Smooth muscle cell (in vitro differentiated cells): ENCODE measurements at regions not wholly inside any gene's neighbourhood (a gene's known extent, or its start where the extent isn't known, plus 50 kb on each side); places are given as distances from the start of the nearest gene placed in this dataset.

ENCODE experiments used
- DNase-seq: peaks from one replicate; lab custom pipeline; 2025; ENCODE audit not compliant: unreplicated experiment; lab: John Stamatoyannopoulos, UW
- H2AFZ ChIP-seq: fragments of 200-600 bp; sonication (generic); 2 replicates; pipeline ENCODE4 v1.6.0; 2016; ENCODE audit warnings: antibody characterized with exemption, low read depth, mild to moderate bottlenecking
- H3F3A ChIP-seq: fragments of 200-600 bp; sonication (generic); 2 replicates; pipeline ENCODE4 v1.6.0; 2017; ENCODE audit warnings: antibody characterized with exemption, low read depth
- H3K27ac ChIP-seq: fragments of 200-600 bp; sonication (generic); 2 replicates; pipeline ENCODE4 v1.5.1; 2016; ENCODE audit warnings: low read depth, mild to moderate bottlenecking
- H3K27me3 ChIP-seq: fragments of 200-600 bp; sonication (generic); 2 replicates; pipeline ENCODE4 v1.6.1; 2016; ENCODE audit warnings: low read depth, mild to moderate bottlenecking
- H3K36me3 ChIP-seq: fragments of 200-600 bp; sonication (generic); 2 replicates; pipeline ENCODE4 v1.5.1; 2016; ENCODE audit warnings: low read depth
- H3K4me1 ChIP-seq: fragments of 200-600 bp; sonication (generic); 2 replicates; pipeline ENCODE4 v1.5.1; 2016; ENCODE audit warnings: low read depth
- H3K4me2 ChIP-seq: fragments of 200-600 bp; sonication (generic); 2 replicates; pipeline ENCODE4 v1.6.0; 2016; ENCODE audit warnings: mild to moderate bottlenecking
- H3K4me3 ChIP-seq: fragments of 200-600 bp; sonication (generic); 2 replicates; pipeline ENCODE4 v1.5.1; 2016; ENCODE audit warnings: mild to moderate bottlenecking
- H3K79me2 ChIP-seq: fragments of 200-600 bp; sonication (generic); 2 replicates; pipeline ENCODE4 v1.6.0; 2016; ENCODE audit warnings: low read depth, mild to moderate bottlenecking
- H3K9ac ChIP-seq: fragments of 200-600 bp; sonication (generic); 2 replicates; pipeline ENCODE4 v1.6.0; 2016; ENCODE audit warnings: low read depth
- H3K9me3 ChIP-seq: fragments of 200-600 bp; sonication (generic); replicated peaks from 2 replicates; pipeline ENCODE4 v1.5.1; 2016; ENCODE audit warnings: low read depth
- H4K20me1 ChIP-seq: fragments of 200-600 bp; sonication (generic); 2 replicates; pipeline ENCODE4 v1.6.0; 2016; ENCODE audit warnings: low read depth
- WGBS: methylation state at CpG from one replicate; pipeline ENCODE4 v1.1.7; 2016; ENCODE audit warnings: low lambda C conversion rate; 5-methylcytosine and 5-hydroxymethylcytosine counted together
- TF ChIP-seq, protein P1 (sequence below): fragments of 200-600 bp; sonication (generic); IDR thresholded peaks from 2 replicates; pipeline ENCODE4 v1.5.1; 2017; ENCODE audit warnings: borderline replicate concordance, mild to moderate bottlenecking, antibody characterized with exemption; ENCODE audit not compliant: insufficient read depth, poor library complexity, severe bottlenecking

DNA sequence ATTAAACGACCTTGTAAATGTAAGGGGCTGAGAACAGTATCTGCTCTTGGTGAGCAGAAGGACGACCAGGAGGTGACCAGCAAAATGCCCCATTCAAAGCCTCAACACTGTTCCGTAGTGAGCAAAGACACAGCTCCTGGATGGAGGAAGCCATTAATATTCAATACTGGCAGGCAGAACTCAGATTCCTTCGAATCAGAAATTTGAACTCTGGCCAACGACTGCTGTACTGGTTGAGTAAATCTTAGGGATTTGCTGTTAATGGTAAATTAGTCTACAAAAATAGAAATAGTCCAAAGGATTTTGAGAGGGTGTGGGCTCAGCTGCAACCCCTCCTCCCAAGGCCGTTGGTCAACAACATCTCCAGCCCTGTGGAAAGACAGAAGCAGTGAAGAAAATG, 130.5 kb upstream of the PFKP start:
- TF ChIP-seq, protein P1, sequence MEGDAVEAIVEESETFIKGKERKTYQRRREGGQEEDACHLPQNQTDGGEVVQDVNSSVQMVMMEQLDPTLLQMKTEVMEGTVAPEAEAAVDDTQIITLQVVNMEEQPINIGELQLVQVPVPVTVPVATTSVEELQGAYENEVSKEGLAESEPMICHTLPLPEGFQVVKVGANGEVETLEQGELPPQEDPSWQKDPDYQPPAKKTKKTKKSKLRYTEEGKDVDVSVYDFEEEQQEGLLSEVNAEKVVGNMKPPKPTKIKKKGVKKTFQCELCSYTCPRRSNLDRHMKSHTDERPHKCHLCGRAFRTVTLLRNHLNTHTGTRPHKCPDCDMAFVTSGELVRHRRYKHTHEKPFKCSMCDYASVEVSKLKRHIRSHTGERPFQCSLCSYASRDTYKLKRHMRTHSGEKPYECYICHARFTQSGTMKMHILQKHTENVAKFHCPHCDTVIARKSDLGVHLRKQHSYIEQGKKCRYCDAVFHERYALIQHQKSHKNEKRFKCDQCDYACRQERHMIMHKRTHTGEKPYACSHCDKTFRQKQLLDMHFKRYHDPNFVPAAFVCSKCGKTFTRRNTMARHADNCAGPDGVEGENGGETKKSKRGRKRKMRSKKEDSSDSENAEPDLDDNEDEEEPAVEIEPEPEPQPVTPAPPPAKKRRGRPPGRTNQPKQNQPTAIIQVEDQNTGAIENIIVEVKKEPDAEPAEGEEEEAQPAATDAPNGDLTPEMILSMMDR = no peak
- Histone ChIP-seq H3K36me3 (no peaks in the 10 kb centered on the region), H3K9me3 (no peaks in the 10 kb centered on the region), H3K9ac (no peak overlapping the region), H3K4me2 (no peak overlapping the region), H3K27ac (no peak overlapping the region), H2AFZ (no peak overlapping the region), H3K4me3 (no peak overlapping the region), H3K79me2 (no peaks in the 10 kb centered on the region), H4K20me1 (no peaks in the 10 kb centered on the region), H3K27me3 (peaks cover 3% of the 10 kb centered on the region), H3K4me1 (peaks cover 7% of the 10 kb centered on the region), H3F3A (no peaks in the 10 kb centered on the region)
- DNase-seq = no peak
- 43% methylated on average over 6 of the region's 6 CpGs for WGBS

DNA sequence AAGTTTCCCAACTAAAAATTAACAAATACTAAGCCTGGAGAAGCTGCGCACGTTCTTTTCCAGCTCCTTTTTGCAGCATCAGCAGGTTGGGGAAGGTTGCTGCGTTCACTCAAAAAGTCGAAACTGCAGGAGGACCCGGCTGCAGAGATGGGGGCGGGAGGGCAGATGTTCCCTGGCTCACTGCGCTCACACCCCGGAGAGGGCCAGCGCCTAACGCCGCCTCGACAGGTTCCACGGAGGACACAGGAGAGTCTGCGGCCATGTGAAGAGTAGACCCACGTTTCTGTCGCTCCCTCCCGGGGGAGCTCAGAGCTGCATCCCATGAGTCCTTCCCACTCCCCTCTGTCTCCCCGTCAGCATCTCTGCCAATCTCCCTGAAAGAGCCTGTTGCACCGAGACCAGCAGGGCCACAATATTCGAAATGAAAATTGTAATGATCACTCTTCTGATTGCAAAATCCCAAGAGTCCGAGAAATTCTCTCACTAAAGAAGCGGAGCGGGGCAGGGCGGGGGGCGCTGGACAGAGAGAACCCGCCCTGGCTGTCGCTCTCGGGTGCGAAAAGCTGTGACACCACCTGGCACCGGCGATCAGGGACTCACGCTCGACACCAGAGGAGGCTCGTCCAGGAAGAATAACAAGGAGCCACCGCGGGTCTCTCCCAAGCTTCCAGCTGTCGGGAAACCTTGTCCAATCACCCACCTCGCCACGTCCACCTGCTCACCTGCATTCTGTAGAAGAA, 131.5 kb upstream of the PFKP start:
- WGBS = 94% methylated on average over 39 of the region's 39 CpGs
- no peaks in the 10 kb centered on the region for H3F3A ChIP-seq
- no peak overlapping the region for H2AFZ ChIP-seq
- no peak overlapping the region for H3K9ac ChIP-seq
- H3K79me2 ChIP-seq = no peaks in the 10 kb centered on the region
- H3K36me3 ChIP-seq = no peaks in the 10 kb centered on the region
- peaks cover 3% of the 10 kb centered on the region for H3K27me3 ChIP-seq
- no peaks in the 10 kb centered on the region for H4K20me1 ChIP-seq
- no peak overlapping the region for H3K4me2 ChIP-seq
- TF ChIP-seq, protein P1 = no peak
- no peaks in the 10 kb centered on the region for H3K9me3 ChIP-seq
- no peak overlapping the region for H3K4me3 ChIP-seq
- DNase-seq = no peak
- peaks cover 7% of the 10 kb centered on the region for H3K4me1 ChIP-seq
- H3K27ac ChIP-seq = no peak overlapping the region

DNA sequence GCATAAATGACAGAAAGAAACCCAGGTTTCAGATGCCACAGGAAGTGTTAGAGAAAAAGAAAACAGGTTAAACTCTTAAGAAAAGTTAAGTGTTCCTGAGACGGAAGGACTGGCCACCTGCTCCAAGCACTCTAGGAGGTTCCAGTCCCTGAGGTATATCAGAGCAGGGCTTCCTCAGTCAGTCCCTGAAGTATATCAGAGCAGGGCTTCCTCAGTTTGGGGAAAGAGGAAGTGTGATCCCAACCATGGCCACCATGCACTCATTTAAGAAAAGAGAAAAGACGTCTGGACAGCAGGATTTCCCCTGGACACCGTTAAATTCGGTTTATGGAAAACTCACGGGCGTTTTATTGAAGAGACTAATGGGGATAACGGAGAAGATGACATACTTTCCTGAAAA, 133.4 kb upstream of the PFKP start:
- Histone ChIP-seq H3K9me3 (no peaks in the 10 kb centered on the region), H3K4me3 (no peak overlapping the region), H3K79me2 (no peaks in the 10 kb centered on the region), H4K20me1 (no peaks in the 10 kb centered on the region), H2AFZ (no peak overlapping the region), H3K27me3 (no peaks in the 10 kb centered on the region), H3K4me2 (no peak overlapping the region), H3K36me3 (no peaks in the 10 kb centered on the region), H3K9ac (no peak overlapping the region), H3K4me1 (peaks cover 9% of the 10 kb centered on the region), H3F3A (no peaks in the 10 kb centered on the region), H3K27ac (no peak overlapping the region)
- WGBS = 47% methylated on average over 7 of the region's 7 CpGs
- DNase-seq = no peak
- TF ChIP-seq, protein P1 = no peak

DNA sequence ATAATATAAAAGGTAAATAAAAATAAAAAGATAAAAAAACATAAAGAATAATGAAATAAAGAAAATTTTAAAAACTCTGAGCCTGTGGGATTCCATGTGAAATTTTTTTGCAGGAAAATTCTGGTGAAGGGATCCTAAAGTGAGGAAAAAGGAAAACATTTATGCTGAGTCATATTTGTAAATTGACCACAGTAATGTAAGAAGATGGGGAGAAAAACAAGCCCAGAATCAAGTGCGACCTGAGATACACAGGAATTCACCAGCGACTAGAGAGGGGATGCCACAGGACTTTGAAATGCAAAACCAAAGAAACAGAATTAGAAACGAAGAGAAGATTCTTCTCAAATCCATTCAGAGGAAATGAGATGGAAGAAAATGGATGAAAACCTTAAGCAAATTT, 133.8 kb upstream of the PFKP start:
- no peaks in the 10 kb centered on the region for H3F3A ChIP-seq
- H3K4me2 ChIP-seq = no peak overlapping the region
- H3K36me3 ChIP-seq = no peaks in the 10 kb centered on the region
- no peaks in the 10 kb centered on the region for H3K9me3 ChIP-seq
- no peak overlapping the region for H3K4me3 ChIP-seq
- TF ChIP-seq, protein P1 = no peak
- no peak overlapping the region for H3K27ac ChIP-seq
- no peaks in the 10 kb centered on the region for H4K20me1 ChIP-seq
- no peaks in the 10 kb centered on the region for H3K79me2 ChIP-seq
- DNase-seq = no peak
- peaks cover 13% of the 10 kb centered on the region for H3K4me1 ChIP-seq
- H3K27me3 ChIP-seq = no peaks in the 10 kb centered on the region
- H2AFZ ChIP-seq = no peak overlapping the region
- 27% methylated on average over 3 of the region's 3 CpGs for WGBS
- H3K9ac ChIP-seq = no peak overlapping the region
